ENCODE measurements at regions not wholly inside any gene's neighbourhood (a gene's known extent, or its start where the extent isn't known, plus 50 kb on each side); places are given as distances from the start of the nearest gene placed in this dataset.
A peak's percentile ranks its signal among the peaks of the same experiment; 100 is the strongest.

DNA sequence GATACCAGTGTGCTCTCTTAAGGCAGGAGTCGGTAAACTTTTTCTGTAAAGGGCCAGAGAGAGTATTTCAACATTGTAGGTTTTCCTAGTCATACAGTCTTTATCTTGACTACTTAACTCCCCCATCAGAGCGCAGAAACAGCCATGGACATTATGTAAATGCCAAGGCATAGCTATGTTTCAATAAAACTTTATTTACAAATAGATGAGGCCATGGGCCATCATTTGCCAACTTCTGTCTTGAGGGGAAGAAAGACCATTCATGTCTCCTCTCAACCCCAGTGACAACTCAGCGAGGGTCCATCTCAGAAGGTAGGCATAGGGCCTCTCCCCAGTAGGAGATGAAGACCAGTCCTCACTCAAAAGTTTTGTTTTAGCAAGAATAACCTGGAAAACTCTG, 301.3 kb downstream of the FBXW7 start:
- DNase-seq = no peak

DNA sequence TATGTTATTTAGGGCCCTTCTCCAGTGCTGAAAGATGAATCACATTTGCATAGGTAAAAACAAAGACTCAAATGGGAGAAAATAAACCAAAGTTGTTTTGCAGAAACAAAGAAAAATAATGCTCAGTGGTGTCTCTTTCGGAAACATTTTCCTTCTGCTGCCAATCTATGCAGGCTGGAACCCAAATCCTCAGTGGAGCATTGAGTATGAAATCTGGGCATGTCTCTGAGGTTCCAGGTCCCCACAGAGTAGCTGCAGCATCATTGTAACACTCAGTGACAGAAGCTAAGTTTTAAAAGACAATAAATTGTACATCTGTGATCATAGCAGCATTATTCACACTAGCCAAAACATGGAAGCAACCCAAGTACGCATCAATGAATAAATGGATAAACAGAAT, 303.6 kb downstream of the FBXW7 start:
- no peak for DNase-seq

GRCh38 chr4:152229782-152230289, 306.1 kb downstream of the FBXW7 start:
- no peak for DNase-seq

GRCh38 chr4:152225680-152226079, 310.2 kb downstream of the FBXW7 start:
- no peak for DNase-seq

- no peak for DNase-seq
Measured at GRCh38 chr4:152224721-152225420, 311.0 kb downstream of the FBXW7 start.

DNA sequence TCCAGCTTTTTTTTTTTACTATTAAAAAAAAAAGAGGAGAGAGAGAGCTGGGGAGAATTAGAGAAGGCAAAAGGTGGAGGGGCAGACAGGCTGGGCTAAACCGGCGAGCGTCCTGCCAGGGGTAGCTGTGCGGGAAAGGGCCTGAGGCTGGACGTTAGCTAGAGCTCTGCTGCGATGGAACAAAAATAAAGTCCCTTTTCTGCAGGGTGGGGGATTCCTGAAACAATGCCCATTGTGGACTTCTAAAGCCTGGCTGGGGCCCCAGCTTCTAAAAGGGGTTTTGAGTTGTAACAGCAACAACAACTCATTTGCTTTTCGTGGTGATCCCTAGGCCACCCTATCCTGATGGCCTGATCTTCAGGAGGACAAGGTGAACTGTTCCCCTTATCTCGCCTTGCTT, 311.7 kb downstream of the FBXW7 start:
- DNase-seq = no peak

- no peak for DNase-seq
Measured at GRCh38 chr4:152223600-152223999, 312.3 kb downstream of the FBXW7 start.

DNA sequence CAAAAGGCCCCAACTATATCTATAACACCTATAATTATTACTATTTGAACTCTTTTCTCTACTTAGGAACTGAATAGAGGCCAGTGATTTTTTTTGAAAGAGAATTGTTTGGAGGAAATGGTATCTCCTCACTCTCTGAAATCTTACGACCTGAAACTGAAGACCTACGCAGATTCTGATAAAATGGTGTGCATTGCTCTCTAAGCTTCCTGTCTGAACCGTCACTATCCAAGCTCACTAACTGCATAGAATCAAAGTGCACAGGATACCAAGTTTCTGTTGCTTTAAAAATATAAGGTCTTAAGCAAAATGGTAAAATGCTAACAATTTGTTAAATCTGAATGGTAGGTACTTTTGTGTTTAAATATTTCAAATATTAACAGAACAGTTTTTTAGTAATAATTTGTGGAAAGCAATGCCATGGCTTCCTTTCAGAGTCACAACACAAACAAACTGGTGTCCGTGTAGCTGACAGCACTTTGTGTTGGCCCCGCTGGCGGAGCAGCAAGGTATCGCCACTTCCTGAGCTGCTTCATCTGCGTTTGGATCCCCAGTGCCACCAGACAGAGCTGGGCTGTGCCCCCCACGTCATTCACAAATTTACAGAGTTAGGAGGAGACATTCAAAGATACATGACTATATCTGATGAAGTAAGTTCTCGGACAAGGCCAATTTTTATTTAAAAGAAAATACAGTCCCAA, 313.9 kb downstream of the FBXW7 start:
- DNase-seq = no peak

DNA sequence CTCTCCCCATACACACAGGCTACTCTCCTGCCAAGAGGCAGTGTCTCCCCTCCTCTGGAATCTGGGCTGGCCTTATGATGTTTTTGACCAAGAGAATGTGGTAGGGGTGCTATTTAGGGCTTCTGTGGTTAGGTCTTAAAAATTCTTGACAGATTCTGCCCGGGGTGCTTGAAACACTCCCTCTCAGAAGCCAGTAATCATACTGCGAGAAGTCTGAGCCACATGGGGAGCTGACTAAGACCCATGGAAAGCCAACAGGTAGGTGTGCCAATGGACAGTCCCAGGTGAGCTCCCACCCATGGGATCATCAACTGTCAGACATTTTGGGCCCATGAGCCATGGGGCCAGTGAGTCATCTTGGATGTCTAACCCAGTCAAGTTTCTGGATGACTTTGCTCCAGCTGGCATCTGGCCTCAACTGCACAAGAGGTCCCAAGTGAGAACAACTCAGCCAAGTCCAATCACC, 315.7 kb downstream of the FBXW7 start:
- DNase-seq = no peak

- no peak for DNase-seq
Measured at GRCh38 chr4:152218576-152218975, 317.3 kb downstream of the FBXW7 start.

- DNase-seq = no peak
Measured at GRCh38 chr4:152217896-152218295, 318.0 kb downstream of the FBXW7 start.

DNA sequence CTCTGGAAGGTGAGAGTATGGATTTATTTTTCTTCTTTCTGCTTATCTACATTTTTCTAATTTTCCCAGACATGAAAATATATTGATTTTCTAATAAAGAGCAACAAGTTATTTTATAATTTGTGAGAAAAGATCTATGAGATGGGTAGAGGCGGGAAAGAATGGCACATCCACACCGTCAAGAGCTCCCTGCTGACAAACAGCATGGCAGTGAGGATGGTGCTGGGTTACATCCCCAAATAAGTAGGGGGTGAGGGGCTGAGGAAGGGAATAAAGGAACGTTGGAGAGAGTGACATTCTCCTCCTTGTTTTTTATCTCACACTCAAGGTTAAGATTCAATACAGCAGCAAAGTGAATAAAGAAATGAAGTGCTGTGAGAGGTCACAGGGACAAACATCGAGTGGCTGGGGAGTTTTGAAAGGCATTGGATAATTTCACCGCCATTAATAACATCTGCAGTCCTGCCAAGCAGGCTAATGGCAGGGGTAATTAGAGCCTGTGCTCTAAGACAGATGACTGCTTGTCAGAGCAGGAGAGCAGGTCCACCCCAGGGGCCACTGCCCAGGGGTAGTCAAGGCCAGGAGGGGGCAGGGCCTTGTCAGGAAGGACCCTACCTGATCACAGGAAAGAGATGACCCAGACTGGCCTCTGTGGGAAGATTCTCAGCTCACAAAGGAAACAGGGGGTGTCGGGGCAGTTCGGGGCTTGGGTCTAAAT, 323.8 kb downstream of the FBXW7 start:
- DNase-seq = no peak

- no peak for DNase-seq
Measured at GRCh38 chr4:152209772-152210493, 326.0 kb downstream of the FBXW7 start.

GRCh38 chr4:152207378-152207720, 328.5 kb downstream of the FBXW7 start:
- DNase-seq = no peak

DNA sequence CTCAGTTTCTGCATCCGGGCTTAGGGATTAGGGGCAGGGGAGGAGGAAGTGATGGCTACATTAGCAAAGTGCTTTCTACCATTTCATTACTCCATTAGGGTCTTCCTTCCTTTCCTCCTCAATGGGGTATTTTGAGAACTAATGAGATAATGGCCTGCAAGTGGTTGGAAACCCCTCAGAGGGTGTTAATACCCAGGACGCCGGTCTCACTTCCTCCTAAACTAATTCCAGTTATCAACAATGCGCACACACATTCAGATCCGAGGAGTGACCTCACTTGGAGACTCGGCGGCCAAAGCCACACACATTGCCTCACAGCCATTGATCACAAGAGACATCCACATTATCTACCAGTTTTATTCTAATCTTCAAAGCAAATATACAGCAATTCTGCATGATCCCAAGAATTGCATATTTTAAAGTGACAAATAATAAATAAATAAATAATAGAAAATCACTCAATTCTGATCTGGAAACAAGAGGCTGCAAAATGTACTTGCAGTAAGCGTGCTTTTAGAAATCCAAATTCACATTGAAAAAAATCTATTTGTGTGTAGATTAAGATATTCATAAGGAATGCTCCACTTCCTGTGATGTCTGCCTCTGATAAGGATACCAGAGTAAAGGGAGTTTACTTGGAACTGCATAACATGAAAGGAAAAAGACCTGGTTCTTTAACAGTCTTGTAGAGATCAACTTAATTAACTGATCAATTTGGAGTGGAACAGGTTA, 329.1 kb downstream of the FBXW7 start:
- DNase-seq = no peak

DNA sequence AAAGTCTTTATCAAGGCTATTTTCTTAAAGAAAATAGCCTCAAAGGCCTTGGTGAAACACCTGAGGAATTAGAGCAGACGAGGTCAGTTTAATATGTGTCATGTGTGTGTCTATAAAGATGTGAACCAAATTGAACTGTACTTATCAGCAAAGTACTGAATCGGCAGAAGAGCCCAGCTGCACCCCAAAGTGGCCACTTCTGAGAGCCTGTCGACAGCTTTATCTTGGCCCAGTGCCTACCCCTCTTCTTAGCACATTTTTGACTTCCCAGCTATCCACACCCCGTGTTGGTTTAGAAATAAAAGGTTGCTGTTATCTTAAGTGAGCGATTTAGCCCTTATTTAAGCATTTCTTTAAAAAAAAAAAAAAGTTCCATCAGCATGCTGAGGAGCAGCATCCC, 329.7 kb downstream of the FBXW7 start:
- DNase-seq = no peak

- DNase-seq = no peak
Measured at GRCh38 chr4:152202415-152202814, 333.5 kb downstream of the FBXW7 start.

DNA sequence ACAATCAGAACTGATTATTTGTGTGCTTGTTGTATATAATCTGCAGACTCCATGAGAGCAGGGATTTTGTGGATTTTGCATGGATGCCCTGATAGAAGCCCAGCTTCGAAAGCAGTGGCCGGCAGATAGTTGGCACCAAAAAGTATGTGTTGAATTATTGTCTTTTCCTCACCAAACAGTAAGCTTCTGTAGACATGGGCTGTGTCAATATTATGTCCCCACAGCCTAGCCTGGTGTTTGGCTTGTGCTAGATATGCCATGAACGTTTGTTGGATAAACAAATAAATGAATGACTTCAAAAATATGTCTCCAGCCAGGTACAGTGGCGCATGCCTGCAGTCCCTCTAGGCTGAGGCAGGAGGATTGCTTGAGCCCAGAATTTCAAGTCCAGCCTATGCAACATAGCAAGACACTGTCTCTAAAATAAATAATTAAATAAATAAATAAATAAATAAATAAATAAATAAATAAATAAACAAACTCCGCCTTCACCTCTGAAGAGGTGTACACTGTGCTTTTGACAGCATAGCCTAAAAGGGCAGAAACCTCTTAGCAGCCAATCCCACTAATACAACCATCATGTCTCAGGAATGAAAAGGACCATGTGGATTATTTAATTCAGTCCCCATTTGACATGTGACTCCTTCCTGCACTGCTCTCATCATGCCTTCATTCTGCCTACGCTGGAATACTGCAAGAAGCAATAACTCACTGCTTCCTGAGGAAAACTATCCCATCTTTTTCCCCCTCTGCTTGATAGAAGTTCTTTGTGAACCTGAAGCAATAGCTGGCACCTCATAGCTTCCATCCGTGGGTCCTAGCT, 335.2 kb downstream of the FBXW7 start:
- no peak for DNase-seq

DNA sequence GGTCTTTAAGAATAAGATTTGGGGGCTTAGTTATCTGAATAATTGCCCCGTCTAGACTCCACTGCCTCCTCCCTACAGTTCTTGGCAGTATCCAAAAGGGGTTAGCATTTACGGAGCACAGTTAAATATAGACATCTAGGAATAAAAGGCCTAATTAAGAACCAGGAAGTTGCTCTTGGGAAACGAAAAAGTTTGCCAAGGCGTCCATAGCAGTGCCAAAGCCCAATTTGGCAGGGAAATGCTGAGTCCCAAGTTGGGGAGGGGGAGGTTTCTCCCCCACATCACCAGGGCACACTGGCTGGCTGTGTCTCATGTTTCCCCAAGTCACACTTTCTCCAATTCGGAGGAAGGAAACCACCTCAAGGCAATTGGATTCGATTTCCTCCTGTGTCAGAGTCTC, 338.7 kb downstream of the FBXW7 start:
- DNase-seq = no peak

GRCh38 chr4:152195888-152196287, 340.0 kb downstream of the FBXW7 start:
- DNase-seq = no peak

DNA sequence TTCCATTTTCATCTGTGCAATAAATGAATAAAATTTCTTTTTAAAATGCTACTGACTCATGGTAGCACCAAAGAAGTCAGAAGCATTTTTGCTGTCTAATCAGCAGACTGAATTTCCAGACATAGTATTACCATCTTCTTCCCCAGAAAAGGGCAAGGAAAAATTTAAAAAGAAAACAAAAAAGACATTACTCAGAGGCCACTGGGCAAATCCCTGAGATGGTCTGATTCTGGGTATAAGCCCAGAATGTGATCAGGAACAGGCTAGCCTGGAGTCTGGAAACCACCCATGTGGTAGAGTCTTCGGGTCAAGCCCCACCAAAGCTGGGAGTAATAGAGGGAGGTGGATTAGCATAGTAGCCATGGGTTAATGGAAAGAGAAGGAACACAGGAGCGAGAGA, 342.8 kb downstream of the FBXW7 start:
- no peak for DNase-seq

DNA sequence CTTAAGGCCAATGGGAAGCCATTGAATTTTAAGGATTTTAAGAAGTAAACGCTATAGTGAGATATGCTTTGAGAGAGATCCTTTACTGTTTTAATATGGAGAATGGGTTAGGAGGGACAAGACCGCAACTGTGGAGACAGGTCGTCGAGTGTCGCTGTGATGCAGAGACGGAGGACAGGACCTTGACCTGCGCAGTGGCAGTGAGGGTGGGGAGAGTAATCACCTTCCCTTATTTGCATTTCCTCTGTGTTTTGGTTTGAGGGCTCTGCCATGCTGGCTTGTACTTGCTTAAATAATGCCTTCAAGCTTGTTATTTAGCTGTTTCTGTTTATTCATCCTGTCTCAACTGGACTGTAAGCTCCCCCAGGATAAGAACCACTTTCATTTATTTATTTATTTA, 345.0 kb downstream of the FBXW7 start:
- peak; percentile 66 for DNase-seq

Data from NCI-H526 treated with DMSO at 0.1 percent for 48 hours (cell line).